Pancreas (tissue), 10 donors: ENCODE measurements at regions not wholly inside any gene's neighbourhood (a gene's known extent, or its start where the extent isn't known, plus 50 kb on each side); places are given as distances from the start of the nearest gene placed in this dataset.
A peak's percentile ranks its signal among the peaks of the same experiment; 100 is the strongest.

Source experiments
- ATAC-seq, 4 donors: fragments of 200-7000 bp; cut with Tn5 transposase; one replicate each; pipeline versions ENCODE4 v1.8.0 to v1.9.1; 2020; ENCODE audit warnings: mild to moderate bottlenecking in 4 of 4, moderate library complexity in 4 of 4
- DNase-seq, 6 donors: peaks; one replicate each; pipeline ENCODE4 v3.0.0-alpha.2; 2020
- FAIRE-seq: peaks from 2 replicates; lab custom pipeline; 2012; peaks lifted over from hg19 to GRCh38; lab: Jason Lieb, UNC
- H3K27ac ChIP-seq, 4 donors: fragments of 200-600 bp; sonication (generic); 1 replicate in 3 of 4; 2 replicates in 1 of 4; pipeline versions ENCODE4 v1.5.0 to v1.8.0; 2020
- H3K27me3 ChIP-seq, 4 donors: fragments of 200-600 bp; one replicate each; pipeline ENCODE4 v1.8.0; 2021
- H3K36me3 ChIP-seq, 3 donors: fragments of 200-600 bp; sonication (generic) in 1 of 3; one replicate each; pipeline versions ENCODE4 v1.5.0 to v1.8.0; 2020 to 2021
- H3K4me1 ChIP-seq, 3 donors: fragments of 200-600 bp; one replicate each; pipeline ENCODE4 v1.8.0; 2021
- H3K4me3 ChIP-seq, 4 donors: fragments of 200-600 bp; sonication (generic) in 2 of 4; one replicate each; pipeline versions ENCODE4 v1.5.0 to v1.8.0; 2020 to 2021
- H3K9me3 ChIP-seq, 4 donors: fragments of 200-600 bp; one replicate each; pipeline ENCODE4 v1.8.0; 2021
- CTCF ChIP-seq, 4 donors: fragments of 200-600 bp; sonication (generic) in 3 of 4; IDR thresholded peaks; one replicate each; pipeline versions ENCODE4 v1.5.0 to v1.8.0; 2021; ENCODE audit warnings: antibody characterized with exemption in 4 of 4
- WGBS, 2 donors: extraction: QIAGEN DNeasy Blood & Tissue Kit; methylation state at CpG; one replicate each; pipeline ENCODE4 v1.1.7; 2013; 5-methylcytosine and 5-hydroxymethylcytosine counted together
- intact Hi-C, 3 donors: fragments of 100-400 bp; cut with DNase I; formaldehyde crosslinking; loops; one replicate each; pipeline versions ENCODE4 v1.11.1 to v1.14.2; 2022
- donor health status: healthy with polysubstance abuse.
- donor health status: DM: no; HTN: no; CAD: no; lungs with moderate emphysema.
- donor health status: DM: no; HTN: no; CAD: no.
- donor health status: control.
- donor health status: control.
- donor health status: Bipolar disorder and iron deficiency.
- donor health status: DM: yes; HTN: yes; CAD: no.
- donor health status: DM: no; HTN: no; CAD: no.
- donor health status: DM: no; HTN: no; CAD: no.
- donor health status: DM: yes; HTN: yes; CAD: no.

- intact Hi-C loops = no loop called here
- 79 to 84% methylated on average over 4 of the region's 4 CpGs for WGBS, 2 donors
- TF ChIP-seq CTCF (IDR thresholded peaks at IDR 0.05) = no peak
- DNase-seq (no peak), ATAC-seq (no peak), FAIRE-seq (no peak)
- Histone ChIP-seq H3K36me3 (no peaks in the 10 kb centered on the region), H3K27ac (no peak overlapping the region), H3K4me1 (no peaks in the 10 kb centered on the region), H3K9me3 (no peaks in the 10 kb centered on the region), H3K27me3 (no peaks in the 10 kb centered on the region), H3K4me3 (no peak overlapping the region)
Measured at GRCh38 chr5:111942201-111942600, 185.2 kb upstream of the NREP start.

- Histone ChIP-seq H3K4me1 (no peaks in the 10 kb centered on the region), H3K36me3 (no peaks in the 10 kb centered on the region), H3K4me3 (no peak overlapping the region), H3K27me3 (no peaks in the 10 kb centered on the region), H3K27ac (no peak overlapping the region), H3K9me3 (no peaks in the 10 kb centered on the region)
- no peak for DNase-seq
- 65 to 87% methylated on average over 2 of the region's 2 CpGs for WGBS, 2 donors
- no peak for FAIRE-seq
- intact Hi-C loops = no loop called here
- no peak for TF ChIP-seq CTCF (IDR thresholded peaks at IDR 0.05)
- ATAC-seq = no peak
Measured at GRCh38 chr5:111937094-111937493, 180.1 kb upstream of the NREP start.

GRCh38 chr5:111935835-111936234 is 178.8 kb upstream of the NREP start:
- no peaks in the 10 kb centered on the region for H3K9me3 ChIP-seq
- FAIRE-seq (no peak), DNase-seq (no peak), ATAC-seq (no peak)
- H3K4me1 ChIP-seq = no peaks in the 10 kb centered on the region
- H3K27ac ChIP-seq = no peak overlapping the region
- H3K4me3 ChIP-seq = no peak overlapping the region
- intact Hi-C loops = no loop called here
- H3K27me3 ChIP-seq = no peaks in the 10 kb centered on the region
- H3K36me3 ChIP-seq = no peaks in the 10 kb centered on the region
- WGBS, 2 donors = 82 to 93% methylated on average over 3 of the region's 3 CpGs
- no peak for TF ChIP-seq CTCF (IDR thresholded peaks at IDR 0.05)

- TF ChIP-seq CTCF (IDR thresholded peaks at IDR 0.05) = no peak
- 86 to 90% methylated on average over 1 of the region's 1 CpG for WGBS, 2 donors
- FAIRE-seq = no peak
- Histone ChIP-seq H3K4me1 (no peaks in the 10 kb centered on the region), H3K27me3 (no peaks in the 10 kb centered on the region), H3K36me3 (no peaks in the 10 kb centered on the region), H3K4me3 (no peak overlapping the region), H3K27ac (no peak overlapping the region), H3K9me3 (no peaks in the 10 kb centered on the region)
- DNase-seq = no peak
- peak in 1 of 4 donors; percentile 22 for ATAC-seq
- intact Hi-C loops = no loop called here
Measured at GRCh38 chr5:111935009-111935408, 178.0 kb upstream of the NREP start.

- no peak for ATAC-seq
- Histone ChIP-seq H3K9me3 (no peaks in the 10 kb centered on the region), H3K36me3 (no peaks in the 10 kb centered on the region), H3K27ac (no peak overlapping the region), H3K27me3 (no peaks in the 10 kb centered on the region), H3K4me1 (no peaks in the 10 kb centered on the region), H3K4me3 (no peak overlapping the region)
- 69 to 70% methylated on average over 2 of the region's 2 CpGs for WGBS, 2 donors
- FAIRE-seq = no peak
- no peak for TF ChIP-seq CTCF (IDR thresholded peaks at IDR 0.05)
- DNase-seq = no peak
- intact Hi-C loops = no loop called here
Measured at GRCh38 chr5:111934511-111934910, 177.5 kb upstream of the NREP start.
